Neural progenitor cell (in vitro differentiated cells): ENCODE measurements at regions not wholly inside any gene's neighbourhood (a gene's known extent, or its start where the extent isn't known, plus 50 kb on each side); places are given as distances from the start of the nearest gene placed in this dataset.

Experiments
- CTCF ChIP-seq: fragments of 200-600 bp; sonication (generic); IDR thresholded peaks from 2 replicates; pipeline ENCODE4 v1.5.1; 2017; ENCODE audit warnings: antibody characterized with exemption, mild to moderate bottlenecking
- EZH2 ChIP-seq: fragments of 200-600 bp; sonication (generic); IDR thresholded peaks from 2 replicates; pipeline ENCODE4 v1.6.1; 2017; ENCODE audit warnings: antibody characterized with exemption, mild to moderate bottlenecking, moderate library complexity

- TF ChIP-seq CTCF (no peak), EZH2 (no peak)
Measured at GRCh38 chr6:113317442-113317841, 539.7 kb upstream of the MARCKS start.
